DMS79 treated with DMSO at 0.1 percent for 48 hours (cell line): ENCODE measurements at regions not wholly inside any gene's neighbourhood (a gene's known extent, or its start where the extent isn't known, plus 50 kb on each side); places are given as distances from the start of the nearest gene placed in this dataset.

Source experiments
- DNase-seq: peaks from one replicate; lab custom pipeline; 2025; lab: John Stamatoyannopoulos, UW

- DNase-seq: no peak
These were observed 116.2 kb upstream of the USP24 start for GRCh38 chr1:55331351-55331750.

GRCh38 chr1:55329808-55330432, 114.8 kb upstream of the USP24 start:
- no peak for DNase-seq

- DNase-seq: no peak
These were observed 113.9 kb upstream of the USP24 start for GRCh38 chr1:55329091-55329490.

- no peak for DNase-seq
These were observed 111.5 kb upstream of the USP24 start for GRCh38 chr1:55326496-55327243.

- no peak for DNase-seq
These were observed 108.6 kb upstream of the USP24 start for GRCh38 chr1:55323760-55324159.

- no peak for DNase-seq
These were observed 107.7 kb upstream of the USP24 start for GRCh38 chr1:55322842-55323241.

- DNase-seq: no peak
These were observed 106.8 kb upstream of the USP24 start for GRCh38 chr1:55321942-55322341.

- DNase-seq: no peak
These were observed 105.7 kb upstream of the USP24 start for GRCh38 chr1:55320891-55321290.

- DNase-seq: no peak
These were observed 103.1 kb upstream of the USP24 start for GRCh38 chr1:55318116-55318817.

GRCh38 chr1:55317673-55318072, 102.5 kb upstream of the USP24 start:
- DNase-seq: no peak

GRCh38 chr1:55316947-55317662, 101.9 kb upstream of the USP24 start:
- DNase-seq: no peak

- DNase-seq: no peak
These were observed 101.3 kb upstream of the USP24 start for GRCh38 chr1:55316502-55316901.

GRCh38 chr1:55315552-55315951, 100.4 kb upstream of the USP24 start:
- DNase-seq: no peak

- DNase-seq: no peak
These were observed 99.6 kb upstream of the USP24 start for GRCh38 chr1:55314740-55315139.

GRCh38 chr1:55313903-55314302, 98.7 kb upstream of the USP24 start:
- DNase-seq: no peak

- no peak for DNase-seq
These were observed 96.8 kb upstream of the USP24 start for GRCh38 chr1:55311979-55312378.

- DNase-seq: no peak
These were observed 96.0 kb upstream of the USP24 start for GRCh38 chr1:55311057-55311641.

GRCh38 chr1:55310505-55310971, 95.4 kb upstream of the USP24 start:
- DNase-seq: no peak

GRCh38 chr1:55309786-55310504, 94.8 kb upstream of the USP24 start:
- no peak for DNase-seq

GRCh38 chr1:55309053-55309452, 93.9 kb upstream of the USP24 start:
- DNase-seq: no peak

GRCh38 chr1:55305735-55306134, 90.6 kb upstream of the USP24 start:
- DNase-seq: no peak
